ENCODE measurements at regions not wholly inside any gene's neighbourhood (a gene's known extent, or its start where the extent isn't known, plus 50 kb on each side); places are given as distances from the start of the nearest gene placed in this dataset.

DNA sequence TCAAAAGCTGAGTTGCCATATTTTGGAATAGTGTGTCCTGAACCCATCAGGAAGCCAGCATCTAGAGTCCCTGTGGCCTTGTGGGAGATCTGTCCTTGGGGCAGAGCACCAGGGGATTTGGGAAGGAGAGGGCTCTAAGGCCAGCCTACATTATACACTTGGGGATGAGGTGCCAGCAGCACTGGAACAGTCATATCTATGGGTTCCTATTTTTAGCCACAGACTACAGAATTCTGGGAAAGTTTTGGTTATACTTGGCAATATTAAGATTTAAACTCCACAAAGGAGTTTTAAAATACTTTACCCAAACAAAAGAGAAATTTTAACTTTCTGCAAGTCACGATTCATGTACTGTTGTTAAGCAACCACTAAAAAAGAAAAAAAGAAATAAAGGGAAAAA lies 405.7 kb upstream of the MMADHC start:
- no peak overlapping the region for H3K27ac ChIP-seq
- no peaks in the 10 kb centered on the region for H3K36me3 ChIP-seq (ENCODE audit: low read depth, missing control alignments)
- H3K9me3 ChIP-seq = no peaks in the 10 kb centered on the region
- intact Hi-C loops (cut with DNase I; ENCODE audit: low total_unique reads) = no loop called here
- H3K4me1 ChIP-seq = no peaks in the 10 kb centered on the region
- TF ChIP-seq, protein P1, sequence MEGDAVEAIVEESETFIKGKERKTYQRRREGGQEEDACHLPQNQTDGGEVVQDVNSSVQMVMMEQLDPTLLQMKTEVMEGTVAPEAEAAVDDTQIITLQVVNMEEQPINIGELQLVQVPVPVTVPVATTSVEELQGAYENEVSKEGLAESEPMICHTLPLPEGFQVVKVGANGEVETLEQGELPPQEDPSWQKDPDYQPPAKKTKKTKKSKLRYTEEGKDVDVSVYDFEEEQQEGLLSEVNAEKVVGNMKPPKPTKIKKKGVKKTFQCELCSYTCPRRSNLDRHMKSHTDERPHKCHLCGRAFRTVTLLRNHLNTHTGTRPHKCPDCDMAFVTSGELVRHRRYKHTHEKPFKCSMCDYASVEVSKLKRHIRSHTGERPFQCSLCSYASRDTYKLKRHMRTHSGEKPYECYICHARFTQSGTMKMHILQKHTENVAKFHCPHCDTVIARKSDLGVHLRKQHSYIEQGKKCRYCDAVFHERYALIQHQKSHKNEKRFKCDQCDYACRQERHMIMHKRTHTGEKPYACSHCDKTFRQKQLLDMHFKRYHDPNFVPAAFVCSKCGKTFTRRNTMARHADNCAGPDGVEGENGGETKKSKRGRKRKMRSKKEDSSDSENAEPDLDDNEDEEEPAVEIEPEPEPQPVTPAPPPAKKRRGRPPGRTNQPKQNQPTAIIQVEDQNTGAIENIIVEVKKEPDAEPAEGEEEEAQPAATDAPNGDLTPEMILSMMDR (IDR thresholded peaks at IDR 0.05) = no peak
- TF ChIP-seq POLR2A (IDR thresholded peaks at IDR 0.05) = no peak
- no peak for DNase-seq
- H3K27me3 ChIP-seq = no peaks in the 10 kb centered on the region
- 65 to 67% methylated on average over 1 of the region's 1 CpG for WGBS, 2 donors
- H3K4me3 ChIP-seq = no peak overlapping the region

DNA sequence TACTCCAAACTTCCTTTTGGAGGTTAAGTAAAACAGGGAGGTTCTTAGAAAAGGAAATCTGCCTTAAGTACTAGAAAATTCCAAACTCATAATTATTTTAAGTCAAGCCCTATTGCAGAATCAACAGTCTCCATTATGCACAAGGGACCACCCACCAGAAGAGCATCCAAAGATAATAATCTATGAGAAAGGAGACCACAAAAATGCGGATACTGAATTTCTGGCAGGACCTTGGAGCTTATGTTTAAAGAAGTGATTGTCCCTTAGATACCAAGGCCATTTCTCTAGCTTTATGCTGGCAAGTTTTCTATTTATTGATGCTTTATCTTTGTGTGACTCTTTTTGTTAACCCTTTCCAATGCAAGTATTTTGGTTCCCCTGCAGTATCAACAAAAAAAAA lies 404.0 kb upstream of the MMADHC start:
- Histone ChIP-seq H3K9me3 (no peaks in the 10 kb centered on the region), H3K27me3 (no peaks in the 10 kb centered on the region), H3K4me3 (no peak overlapping the region), H3K36me3 (ENCODE audit: low read depth, missing control alignments) (no peaks in the 10 kb centered on the region), H3K27ac (no peak overlapping the region), H3K4me1 (no peaks in the 10 kb centered on the region)
- no peak for TF ChIP-seq POLR2A (IDR thresholded peaks at IDR 0.05)
- TF ChIP-seq, protein P1 (IDR thresholded peaks at IDR 0.05) = no peak
- 58 to 66% methylated on average over 1 of the region's 1 CpG for WGBS, 2 donors
- intact Hi-C loops (cut with DNase I; ENCODE audit: low total_unique reads) = no loop called here
- no peak for DNase-seq

DNA sequence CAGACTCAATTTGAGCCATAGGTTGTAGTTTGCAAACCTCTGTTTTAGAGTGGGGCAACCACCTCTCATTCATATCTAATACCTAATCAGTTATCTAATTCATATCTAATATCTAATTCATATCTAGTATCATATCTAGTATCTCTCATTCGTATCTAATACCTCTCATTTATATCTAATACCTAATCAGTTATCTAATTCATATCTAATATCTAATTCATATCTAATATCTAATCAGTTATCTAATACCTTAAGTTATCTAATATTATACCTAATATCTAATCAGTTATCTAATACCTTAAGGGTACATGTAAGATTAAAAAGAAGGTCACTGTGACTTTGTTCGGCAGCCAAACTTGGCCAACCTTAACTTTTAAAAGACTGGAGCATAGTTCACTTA lies 403.4 kb upstream of the MMADHC start:
- WGBS, 2 donors = 64 to 88% methylated on average over 2 of the region's 2 CpGs
- Histone ChIP-seq H3K27me3 (no peaks in the 10 kb centered on the region), H3K27ac (no peak overlapping the region), H3K9me3 (no peaks in the 10 kb centered on the region), H3K4me1 (no peaks in the 10 kb centered on the region), H3K4me3 (no peak overlapping the region), H3K36me3 (ENCODE audit: low read depth, missing control alignments) (no peaks in the 10 kb centered on the region)
- DNase-seq = no peak
- TF ChIP-seq POLR2A (IDR thresholded peaks at IDR 0.05) = no peak
- TF ChIP-seq, protein P1 (IDR thresholded peaks at IDR 0.05) = no peak
- intact Hi-C loops (cut with DNase I; ENCODE audit: low total_unique reads) = no loop called here

DNA sequence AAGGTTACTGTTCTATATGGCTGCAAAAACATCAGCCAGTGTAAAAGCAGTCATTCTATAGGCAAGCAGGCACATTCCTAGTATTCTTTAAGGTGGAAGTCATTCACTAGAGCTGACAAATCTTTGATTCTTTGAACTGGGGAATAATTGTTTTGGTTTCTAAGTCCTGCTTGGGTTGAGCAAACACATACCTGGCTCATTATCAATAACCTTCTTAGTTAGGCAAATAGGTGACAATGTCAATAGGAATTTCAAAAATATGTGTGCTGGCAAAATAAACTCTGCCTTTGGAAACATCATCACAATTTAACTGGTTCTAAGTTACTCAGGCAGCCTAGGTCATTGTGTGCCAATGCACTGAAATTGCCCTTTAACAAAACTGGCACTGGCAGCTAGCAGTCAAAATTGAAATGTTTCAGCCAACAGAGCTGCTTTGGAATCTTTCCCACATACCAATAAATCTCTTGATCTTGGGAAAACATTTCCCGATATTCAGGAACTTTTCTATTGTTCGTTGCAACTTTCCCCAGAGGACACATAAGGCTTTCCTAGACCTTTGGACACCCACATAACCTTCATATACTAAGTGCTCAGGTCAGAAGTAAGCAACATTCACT lies 402.0 kb upstream of the MMADHC start:
- intact Hi-C loops (cut with DNase I; ENCODE audit: low total_unique reads) = no loop called here
- 44 to 60% methylated on average over 2 of the region's 2 CpGs for WGBS, 2 donors
- Histone ChIP-seq H3K4me1 (no peaks in the 10 kb centered on the region), H3K4me3 (no peak overlapping the region), H3K36me3 (ENCODE audit: low read depth, missing control alignments) (no peaks in the 10 kb centered on the region), H3K27me3 (no peaks in the 10 kb centered on the region), H3K9me3 (no peaks in the 10 kb centered on the region), H3K27ac (no peak overlapping the region)
- TF ChIP-seq, protein P1 (IDR thresholded peaks at IDR 0.05) = no peak
- no peak for TF ChIP-seq POLR2A (IDR thresholded peaks at IDR 0.05)
- no peak for DNase-seq

DNA sequence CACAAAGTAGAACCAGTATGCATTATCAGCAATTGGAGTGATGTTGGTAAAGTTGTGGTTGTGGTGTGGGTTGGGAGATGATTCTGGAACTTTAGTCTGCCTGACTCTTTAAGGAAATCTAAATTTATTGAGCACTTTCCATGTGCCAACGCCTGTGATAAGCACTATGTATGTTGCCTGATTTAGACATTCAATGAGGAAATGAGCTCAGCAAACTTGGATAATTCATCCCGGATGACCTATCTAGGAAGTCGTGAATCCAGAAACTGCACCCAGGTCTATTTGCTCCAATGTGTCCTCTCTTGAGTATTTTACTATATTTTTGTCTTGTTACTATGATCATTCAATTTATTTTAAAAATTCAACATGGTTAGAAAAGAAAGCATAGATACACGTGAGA lies 400.8 kb upstream of the MMADHC start:
- 74 to 88% methylated on average over 4 of the region's 4 CpGs for WGBS, 2 donors
- DNase-seq = no peak
- Histone ChIP-seq H3K4me1 (no peaks in the 10 kb centered on the region), H3K36me3 (ENCODE audit: low read depth, missing control alignments) (no peaks in the 10 kb centered on the region), H3K9me3 (no peaks in the 10 kb centered on the region), H3K27me3 (no peaks in the 10 kb centered on the region), H3K27ac (no peak overlapping the region), H3K4me3 (no peak overlapping the region)
- TF ChIP-seq, protein P1 (IDR thresholded peaks at IDR 0.05) = no peak
- intact Hi-C loops (cut with DNase I; ENCODE audit: low total_unique reads) = no loop called here
